H1 (cell line): ENCODE measurements at regions not wholly inside any gene's neighbourhood (a gene's known extent, or its start where the extent isn't known, plus 50 kb on each side); places are given as distances from the start of the nearest gene placed in this dataset.

Source experiments
- CTCF ChIA-PET: fragments of 300-600 bp; sonication (Branson Sonifier 250); formaldehyde crosslinking; loops from one replicate; lab custom pipeline; 2021; ENCODE audit not compliant: partially characterized antibody; lab: Charles Lee
- POLR2A ChIA-PET: fragments of 300-600 bp; sonication (Branson Sonifier 250); formaldehyde crosslinking; loops from one replicate; lab custom pipeline; 2021; ENCODE audit warnings: inconsistent platforms; ENCODE audit not compliant: partially characterized antibody; lab: Charles Lee
- DNase-seq, 2 experiments: peaks; one replicate each; pipeline versions ENCODE4 v3.0.0 to v3.0.0-alpha.2; 2010 to 2022; ENCODE audit warnings: low spot score in 2 of 2, low read depth in 1 of 2, mixed read lengths in 1 of 2
- FAIRE-seq: peaks from 2 replicates; lab custom pipeline; 2011; peaks lifted over from hg19 to GRCh38; lab: Jason Lieb, UNC
- H2AFZ ChIP-seq: 2 replicates; pipeline ENCODE4 v1.8.1; 2012; ENCODE audit warnings: low read length, inconsistent platforms
- H2AK5ac ChIP-seq: 2 replicates; pipeline ENCODE4 v1.6.1; 2013; ENCODE audit warnings: low read depth, low read length
- H2BK120ac ChIP-seq: replicated peaks from 2 replicates; pipeline ENCODE3; 2013; ENCODE audit warnings: low read depth, low read length, inconsistent platforms
- H2BK12ac ChIP-seq: 2 replicates; pipeline ENCODE4 v1.6.1; 2013; ENCODE audit warnings: low read depth, low read length
- H2BK15ac ChIP-seq: 2 replicates; pipeline ENCODE4 v1.6.1; 2013; ENCODE audit warnings: low read length
- H2BK20ac ChIP-seq: 2 replicates; pipeline ENCODE4 v1.6.1; 2013; ENCODE audit warnings: low read length
- H2BK5ac ChIP-seq: 2 replicates; pipeline ENCODE4 v1.6.1; 2013; ENCODE audit warnings: low read depth, low read length
- H3K14ac ChIP-seq: 2 replicates; pipeline ENCODE4 v1.6.1; 2013; ENCODE audit warnings: inconsistent platforms; ENCODE audit not compliant: insufficient read length
- H3K18ac ChIP-seq: 2 replicates; pipeline ENCODE4 v1.6.1; 2013; ENCODE audit warnings: low read length; ENCODE audit errors: extremely low read depth
- H3K23ac ChIP-seq: 2 replicates; pipeline ENCODE4 v1.6.1; 2013; ENCODE audit warnings: inconsistent platforms; ENCODE audit not compliant: insufficient read length
- H3K23me2 ChIP-seq: 2 replicates; pipeline ENCODE4 v1.6.1; 2013; ENCODE audit warnings: low read depth, low read length
- H3K27ac ChIP-seq: 2 replicates; pipeline ENCODE4 v1.6.1; 2011; ENCODE audit warnings: low read depth, low read length, inconsistent platforms
- H3K27me3 ChIP-seq, 4 experiments: replicated peaks in 1 of 4; 1 replicate in 1 of 4; 2 replicates in 3 of 4; pipeline versions ENCODE4 v1.6.1 to v1.8.1; 2011 to 2013; ENCODE audit warnings: low read length in 3 of 4, mild to moderate bottlenecking in 3 of 4, inconsistent platforms in 2 of 4, mixed read lengths in 2 of 4, moderate library complexity in 1 of 4; ENCODE audit not compliant: control insufficient read depth in 3 of 4, insufficient read depth in 3 of 4; ENCODE audit errors: extremely low read depth in 1 of 4
- H3K36me3 ChIP-seq, 4 experiments: 2 replicates each; pipeline versions ENCODE4 v1.6.1 to v1.8.1; 2011 to 2013; ENCODE audit warnings: mild to moderate bottlenecking in 4 of 4, low read length in 3 of 4, moderate library complexity in 2 of 4, control low read depth in 1 of 4, inconsistent platforms in 1 of 4; ENCODE audit not compliant: insufficient read depth in 4 of 4, control insufficient read depth in 2 of 4
- H3K4ac ChIP-seq: replicated peaks from 2 replicates; pipeline ENCODE3; 2013; ENCODE audit warnings: low read length, low read depth, mixed read lengths, inconsistent platforms; ENCODE audit not compliant: insufficient read length
- H3K4me1 ChIP-seq, 4 experiments: replicated peaks in 1 of 4; 1 replicate in 1 of 4; 2 replicates in 3 of 4; pipeline versions ENCODE4 v1.6.1 to v1.8.1; 2011 to 2013; ENCODE audit warnings: low read length in 3 of 4, inconsistent platforms in 2 of 4, mixed read lengths in 1 of 4; ENCODE audit not compliant: insufficient read depth in 4 of 4, control insufficient read depth in 3 of 4
- H3K4me2 ChIP-seq, 2 experiments: 2 replicates each; pipeline versions ENCODE4 v1.6.1 to v1.8.1; 2011 to 2013; ENCODE audit warnings: low read depth in 2 of 2, low read length in 2 of 2, control low read depth in 1 of 2, inconsistent platforms in 1 of 2, mild to moderate bottlenecking in 1 of 2; ENCODE audit not compliant: insufficient read depth in 1 of 2
- H3K4me3 ChIP-seq, 4 experiments: fragments of 200-600, 300-600 bp in 1 of 4; sonication (generic), shearing (Covaris generic), sonication (Bioruptor Twin) in 1 of 4; 2 replicates each; pipeline versions ENCODE4 v1.5.1 to v1.8.1; 2011 to 2016; ENCODE audit warnings: low read length in 4 of 4, low read depth in 3 of 4, control low read depth in 2 of 4, inconsistent platforms in 2 of 4, mild to moderate bottlenecking in 2 of 4, mixed read lengths in 1 of 4, moderate library complexity in 1 of 4; ENCODE audit not compliant: insufficient read depth in 2 of 4; ENCODE audit errors: extremely low read depth in 1 of 4
- H3K56ac ChIP-seq: replicated peaks from 2 replicates; pipeline ENCODE3; 2013; ENCODE audit warnings: low read depth, mild to moderate bottlenecking, mixed read lengths, low read length, inconsistent platforms; ENCODE audit not compliant: insufficient read length
- H3K79me1 ChIP-seq: 2 replicates; pipeline ENCODE4 v1.6.1; 2013; ENCODE audit warnings: low read depth, low read length, control low read depth
- H3K79me2 ChIP-seq, 2 experiments: 2 replicates each; pipeline versions ENCODE4 v1.6.1 to v1.8.1; 2012 to 2013; ENCODE audit warnings: low read length in 2 of 2, mild to moderate bottlenecking in 2 of 2, inconsistent platforms in 1 of 2; ENCODE audit not compliant: insufficient read depth in 2 of 2, control insufficient read depth in 1 of 2
- H3K9ac ChIP-seq, 4 experiments: replicated peaks in 1 of 4; 1 replicate in 1 of 4; 2 replicates in 3 of 4; pipeline versions ENCODE4 v1.6.1 to v1.8.1; 2011 to 2013; ENCODE audit warnings: low read depth in 3 of 4, low read length in 3 of 4, control low read depth in 2 of 4, mild to moderate bottlenecking in 2 of 4, moderate library complexity in 2 of 4, inconsistent platforms in 1 of 4; ENCODE audit errors: extremely low read depth in 1 of 4
- H3K9me3 ChIP-seq, 2 experiments: 2 replicates each; pipeline versions ENCODE4 v1.6.1 to v1.8.1; 2012 to 2013; ENCODE audit warnings: mild to moderate bottlenecking in 2 of 2, moderate library complexity in 2 of 2, control low read depth in 1 of 2, inconsistent platforms in 1 of 2, low read depth in 1 of 2, low read length in 1 of 2, mixed read lengths in 1 of 2; ENCODE audit not compliant: insufficient read depth in 2 of 2
- H4K20me1 ChIP-seq, 2 experiments: replicated peaks in 1 of 2; 2 replicates each; pipeline versions ENCODE3 to v1.8.1; 2011 to 2013; ENCODE audit warnings: inconsistent platforms in 2 of 2, low read length in 2 of 2, mild to moderate bottlenecking in 1 of 2; ENCODE audit not compliant: insufficient read depth in 2 of 2, control insufficient read depth in 1 of 2
- H4K5ac ChIP-seq: 2 replicates; pipeline ENCODE4 v1.6.1; 2013; ENCODE audit warnings: low read length, low read depth, mixed read lengths, inconsistent platforms; ENCODE audit not compliant: insufficient read length
- H4K8ac ChIP-seq: 2 replicates; pipeline ENCODE4 v1.8.0; 2013; ENCODE audit warnings: mild to moderate bottlenecking, moderate library complexity, low read length, inconsistent platforms; ENCODE audit not compliant: insufficient read depth; ENCODE audit errors: extremely low read depth
- H4K91ac ChIP-seq: replicated peaks from 2 replicates; pipeline ENCODE3; 2013; ENCODE audit warnings: low read length, mixed read lengths, inconsistent platforms; ENCODE audit not compliant: insufficient read length
- CBX8 ChIP-seq: fragments of 300-800, 300-1000 bp; sonication (generic); IDR thresholded peaks from 2 replicates; pipeline ENCODE4 v1.7.1; 2016; ENCODE audit warnings: low read depth, low read length, borderline replicate concordance
- CHD1 ChIP-seq: IDR thresholded peaks from 2 replicates; pipeline ENCODE4 v1.6.1; 2012; ENCODE audit warnings: low read depth, low read length, improper control_type of control experiment
- CHD2 ChIP-seq: IDR thresholded peaks from 2 replicates; pipeline ENCODE4 v1.6.1; 2012; ENCODE audit warnings: low read length, improper control_type of control experiment
- GTF2F1 ChIP-seq: IDR thresholded peaks from 2 replicates; pipeline ENCODE4 v1.6.1; 2012; ENCODE audit warnings: low read depth, low read length, improper control_type of control experiment, borderline replicate concordance
- HDAC2 ChIP-seq, 2 experiments: fragments of 300-600 bp in 1 of 2; sonication (generic) in 1 of 2; IDR thresholded peaks; 2 replicates each; pipeline ENCODE4 v1.6.1; 2011 to 2012; ENCODE audit warnings: low read depth in 2 of 2, low read length in 2 of 2, mild to moderate bottlenecking in 2 of 2, moderate library complexity in 2 of 2, borderline replicate concordance in 1 of 2, inconsistent platforms in 1 of 2
- JUN ChIP-seq: IDR thresholded peaks from 2 replicates; pipeline ENCODE4 v1.6.1; 2011; ENCODE audit warnings: low read depth, mild to moderate bottlenecking, improper control_type of control experiment, low read length
- NANOG ChIP-seq: IDR thresholded peaks from 2 replicates; pipeline ENCODE4 v1.6.1; 2011; ENCODE audit warnings: low read length, low read depth, mild to moderate bottlenecking, inconsistent platforms; ENCODE audit not compliant: insufficient read depth, poor library complexity, severe bottlenecking
- SIN3A ChIP-seq, 2 experiments: IDR thresholded peaks in 1 of 2; conservative IDR thresholded peaks in 1 of 2; 2 replicates each; pipeline ENCODE4 v1.6.1; 2011 to 2012; ENCODE audit warnings: low read length in 2 of 2, improper control_type of control experiment in 1 of 2, low read depth in 1 of 2, mild to moderate bottlenecking in 1 of 2
- TAF1 ChIP-seq: IDR thresholded peaks from 2 replicates; pipeline ENCODE4 v1.6.1; 2011; ENCODE audit warnings: mild to moderate bottlenecking, low read depth, low read length
- TBP ChIP-seq: IDR thresholded peaks from 2 replicates; pipeline ENCODE4 v1.6.1; 2011; ENCODE audit warnings: low read depth, low read length, improper control_type of control experiment
- WGBS, 2 experiments: shearing (Covaris generic) in 1 of 2; methylation state at CpG; one replicate each; pipeline versions ENCODE4 v1.1.6 to v1.1.7; 2013 to 2015; ENCODE audit warnings: low lambda C conversion rate in 2 of 2, mixed read lengths in 2 of 2, inconsistent platforms in 1 of 2, low coverage in 1 of 2, missing lambda C conversion rate in 1 of 2; ENCODE audit not compliant: insufficient replicate concordance in 2 of 2, insufficient coverage in 1 of 2, insufficient read length in 1 of 2; ENCODE audit errors: extremely low coverage in 1 of 2, missing lambda C conversion rate in 1 of 2; 5-methylcytosine and 5-hydroxymethylcytosine counted together
- TF ChIP-seq, protein P1 (sequence below): IDR thresholded peaks from 2 replicates; pipeline ENCODE4 v1.6.1; 2012; ENCODE audit warnings: inconsistent platforms

DNA sequence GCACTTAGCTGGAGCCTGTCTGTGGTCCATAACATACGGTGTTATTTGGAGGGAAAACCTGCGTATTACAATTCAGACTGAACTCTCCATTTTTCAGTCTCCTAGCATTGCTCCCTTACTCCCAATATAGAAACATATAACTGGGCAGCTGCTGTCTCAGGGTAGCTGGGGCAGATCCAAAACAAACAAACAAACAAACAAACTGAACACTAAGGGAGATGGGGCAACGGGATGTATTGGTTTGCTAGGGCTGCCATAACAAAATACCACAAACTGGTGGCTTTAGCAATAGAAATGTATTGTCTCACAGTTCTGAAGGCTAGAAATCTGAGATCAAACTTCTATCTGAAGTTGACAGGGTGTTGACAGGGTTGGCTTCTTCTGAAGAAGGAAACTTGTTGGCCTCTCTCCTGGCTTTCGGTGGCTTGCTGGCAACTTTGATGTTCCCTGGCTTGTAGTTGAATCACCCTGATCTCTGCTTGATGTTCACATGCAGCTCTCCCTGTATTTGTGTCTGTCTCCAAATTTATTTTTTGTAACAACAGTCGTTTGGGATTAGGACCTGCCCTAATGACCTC is 329.3 kb upstream of the ZNF804A start:
- DNase-seq (no peak), FAIRE-seq (no peak)
- Histone ChIP-seq H4K20me1 (no peaks in the 10 kb centered on the region), H3K23ac (no peak overlapping the region), H2BK20ac (no peak overlapping the region), H3K4me2 (no peak overlapping the region), H2BK120ac (no peak overlapping the region), H3K18ac (no peak overlapping the region), H3K79me2 (no peaks in the 10 kb centered on the region), H4K8ac (no peak overlapping the region), H2BK15ac (no peak overlapping the region), H3K14ac (no peak overlapping the region), H3K23me2 (no peaks in the 10 kb centered on the region), H3K79me1 (no peaks in the 10 kb centered on the region), H2BK12ac (no peak overlapping the region), H2AK5ac (no peak overlapping the region), H3K27ac (no peak overlapping the region), H2AFZ (no peak overlapping the region), H3K4ac (no peak overlapping the region), H3K27me3 (no peaks in the 10 kb centered on the region), H3K9ac (no peak overlapping the region), H3K4me1 (no peaks in the 10 kb centered on the region), H3K36me3 (no peaks in the 10 kb centered on the region), H4K5ac (no peak overlapping the region), H4K91ac (no peak overlapping the region), H3K4me3 (no peak overlapping the region), H2BK5ac (no peak overlapping the region), H3K9me3 (no peaks in the 10 kb centered on the region), H3K56ac (no peak overlapping the region)
- 92% methylated on average over 5 of the region's 5 CpGs; no CpG with 5 or more reads in 1 of the 2 experiments for WGBS, 2 experiments
- CTCF ChIA-PET: interaction anchor here (1.0 kb wide), 1 partner anchor 12 kb away, joined by 3 read pairs; no protein-coding TSS in a partner anchor
- POLR2A ChIA-PET: no interaction called here
- no peak for TF ChIP-seq TBP
- no peak for TF ChIP-seq CBX8
- no peak for TF ChIP-seq TAF1
- no peak for TF ChIP-seq HDAC2 (IDR thresholded peaks at IDR 0.05; ENCODE audit: borderline replicate concordance in 1 of 2, low read depth in 2 of 2, low read length in 2 of 2)
- TF ChIP-seq CHD1: no peak
- no peak for TF ChIP-seq NANOG
- no peak for TF ChIP-seq SIN3A (conservative IDR thresholded peaks at IDR 0.05 in 1 of 2, IDR thresholded peaks at IDR 0.05 in 1 of 2; ENCODE audit: low read depth in 1 of 2, low read length in 2 of 2)
- TF ChIP-seq JUN: no peak
- TF ChIP-seq, protein P1, sequence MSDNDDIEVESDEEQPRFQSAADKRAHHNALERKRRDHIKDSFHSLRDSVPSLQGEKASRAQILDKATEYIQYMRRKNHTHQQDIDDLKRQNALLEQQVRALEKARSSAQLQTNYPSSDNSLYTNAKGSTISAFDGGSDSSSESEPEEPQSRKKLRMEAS: no peak
- no peak for TF ChIP-seq GTF2F1
- TF ChIP-seq CHD2: no peak
